ENCODE measurements at regions not wholly inside any gene's neighbourhood (a gene's known extent, or its start where the extent isn't known, plus 50 kb on each side); places are given as distances from the start of the nearest gene placed in this dataset.

DNA sequence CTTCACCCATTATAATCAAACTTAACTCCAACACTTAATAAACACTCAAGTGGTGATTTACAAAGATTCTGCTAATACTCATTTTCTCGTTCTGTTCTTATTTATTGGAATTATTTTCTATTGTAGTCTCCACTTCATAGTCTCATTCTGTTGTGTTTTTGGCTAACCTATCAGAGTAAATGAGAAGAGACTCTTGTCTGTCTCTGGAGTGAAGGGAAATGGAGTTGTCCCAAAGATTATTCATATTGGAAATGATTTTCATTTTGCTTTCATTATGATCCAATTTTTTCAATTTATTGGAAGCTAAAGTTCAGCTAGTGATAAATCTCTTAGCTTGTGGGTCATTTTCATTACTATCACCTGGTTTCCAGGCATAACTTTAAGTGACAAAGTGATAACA lies 454.9 kb upstream of the JAG1 start:
- dilution Hi-C loops (cut with HindIII; ENCODE audit: low sequenced_read_pairs, unreplicated experiment): no loop called here
- CTCF ChIA-PET: no interaction called here
- H3K36me3 ChIP-seq (ENCODE audit: control insufficient read depth, insufficient read depth, low read length): no peaks in the 10 kb centered on the region
- H3K4me2 ChIP-seq (ENCODE audit: low read depth, low read length): no peak overlapping the region
- H2AK5ac ChIP-seq (ENCODE audit: low read depth, low read length): no peak overlapping the region
- no peak overlapping the region for H3K18ac ChIP-seq (ENCODE audit: low read depth, low read length)
- no peaks in the 10 kb centered on the region for H3K9me3 ChIP-seq (ENCODE audit: control insufficient read depth, insufficient read depth, low read length)
- DNase-seq: no peak
- no TSS peak for BruUV-seq (replicated peaks)
- in situ Hi-C loops (cut with MboI; ENCODE audit: low sequenced_read_pairs): no loop called here
- no peak overlapping the region for H2BK20ac ChIP-seq (ENCODE audit: low read depth, low read length)
- H3K4me3 ChIP-seq (ENCODE audit: insufficient read depth, low read depth, low read length): no peak overlapping the region
- no peak overlapping the region for H3K56ac ChIP-seq (ENCODE audit: extremely low read depth, insufficient read depth, low read length)
- H3K9me1 ChIP-seq (ENCODE audit: insufficient read depth, low read length): no peaks in the 10 kb centered on the region
- no peak overlapping the region for H2BK5ac ChIP-seq (ENCODE audit: low read depth, low read length, poor library complexity, severe bottlenecking)
- H3K4me1 ChIP-seq (ENCODE audit: control insufficient read depth, insufficient read depth, low read length): no peaks in the 10 kb centered on the region
- no peak overlapping the region for H2BK120ac ChIP-seq (ENCODE audit: low read depth, low read length)
- H3K23ac ChIP-seq (ENCODE audit: low read depth, low read length): no peak overlapping the region
- H4K20me1 ChIP-seq (ENCODE audit: insufficient read depth, low read length): no peaks in the 10 kb centered on the region
- H2BK15ac ChIP-seq (ENCODE audit: low read depth, low read length): no peak overlapping the region
- intact Hi-C loops (cut with micrococcal nuclease): no loop called here
- no peak for ATAC-seq (ENCODE audit: low read depth)
- POLR2A ChIA-PET (ENCODE audit: unreplicated experiment): no interaction called here
- H3K9ac ChIP-seq (ENCODE audit: low read depth, low read length): no peak overlapping the region
- no peak overlapping the region for H3K14ac ChIP-seq (replicated peaks; ENCODE audit: low read depth, low read length)
- H4K5ac ChIP-seq (ENCODE audit: low read depth, low read length): no peak overlapping the region
- H3K27me3 ChIP-seq (ENCODE audit: control insufficient read depth, insufficient read depth, low read length): no peaks in the 10 kb centered on the region
- no peak overlapping the region for H3K4ac ChIP-seq (ENCODE audit: low read depth, low read length)
- H3K79me1 ChIP-seq (ENCODE audit: low read depth in 1 of 2, low read length in 2 of 2): no peaks in the 10 kb centered on the region
- no peak overlapping the region for H4K8ac ChIP-seq (ENCODE audit: low read depth in 2 of 2, low read length in 2 of 2)
- H2AK9ac ChIP-seq (replicated peaks; ENCODE audit: low read depth, low read length, poor library complexity): no peak overlapping the region
- no peak overlapping the region for H2AFZ ChIP-seq (replicated peaks; ENCODE audit: low read length, poor library complexity)
- WGBS, 2 experiments (ENCODE audit: extremely low coverage in 2 of 2, insufficient read length in 1 of 2): no CpG with 5 or more reads among the region's 1 CpG
- TF ChIP-seq RFX5 (IDR thresholded peaks at IDR 0.05; ENCODE audit: low read depth, low read length) (no peak), RAD21 (IDR thresholded peaks at IDR 0.05; ENCODE audit: low read length) (no peak), FOS (IDR thresholded peaks at IDR 0.05; ENCODE audit: low read depth, low read length) (no peak), NFE2L2 (IDR thresholded peaks at IDR 0.05; ENCODE audit: low read depth, low read length) (no peak), SMC3 (IDR thresholded peaks at IDR 0.05; ENCODE audit: low read depth, low read length) (no peak), BHLHE40 (IDR thresholded peaks at IDR 0.05; ENCODE audit: low read depth, low read length) (no peak), CEBPB (IDR thresholded peaks at IDR 0.05; ENCODE audit: low read depth, low read length) (no peak), MAFK (IDR thresholded peaks at IDR 0.05; ENCODE audit: low read depth, low read length) (no peak), POLR2A (IDR thresholded peaks at IDR 0.05; ENCODE audit: low read depth, low read length) (no peak)
- TF ChIP-seq, protein P1, sequence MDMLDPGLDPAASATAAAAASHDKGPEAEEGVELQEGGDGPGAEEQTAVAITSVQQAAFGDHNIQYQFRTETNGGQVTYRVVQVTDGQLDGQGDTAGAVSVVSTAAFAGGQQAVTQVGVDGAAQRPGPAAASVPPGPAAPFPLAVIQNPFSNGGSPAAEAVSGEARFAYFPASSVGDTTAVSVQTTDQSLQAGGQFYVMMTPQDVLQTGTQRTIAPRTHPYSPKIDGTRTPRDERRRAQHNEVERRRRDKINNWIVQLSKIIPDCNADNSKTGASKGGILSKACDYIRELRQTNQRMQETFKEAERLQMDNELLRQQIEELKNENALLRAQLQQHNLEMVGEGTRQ (IDR thresholded peaks at IDR 0.05; ENCODE audit: low read depth, low read length): no peak
- TF ChIP-seq, protein P2, sequence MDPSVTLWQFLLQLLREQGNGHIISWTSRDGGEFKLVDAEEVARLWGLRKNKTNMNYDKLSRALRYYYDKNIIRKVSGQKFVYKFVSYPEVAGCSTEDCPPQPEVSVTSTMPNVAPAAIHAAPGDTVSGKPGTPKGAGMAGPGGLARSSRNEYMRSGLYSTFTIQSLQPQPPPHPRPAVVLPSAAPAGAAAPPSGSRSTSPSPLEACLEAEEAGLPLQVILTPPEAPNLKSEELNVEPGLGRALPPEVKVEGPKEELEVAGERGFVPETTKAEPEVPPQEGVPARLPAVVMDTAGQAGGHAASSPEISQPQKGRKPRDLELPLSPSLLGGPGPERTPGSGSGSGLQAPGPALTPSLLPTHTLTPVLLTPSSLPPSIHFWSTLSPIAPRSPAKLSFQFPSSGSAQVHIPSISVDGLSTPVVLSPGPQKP (IDR thresholded peaks at IDR 0.05; ENCODE audit: borderline replicate concordance, low read depth, low read length): no peak
- TF ChIP-seq, protein P3, sequence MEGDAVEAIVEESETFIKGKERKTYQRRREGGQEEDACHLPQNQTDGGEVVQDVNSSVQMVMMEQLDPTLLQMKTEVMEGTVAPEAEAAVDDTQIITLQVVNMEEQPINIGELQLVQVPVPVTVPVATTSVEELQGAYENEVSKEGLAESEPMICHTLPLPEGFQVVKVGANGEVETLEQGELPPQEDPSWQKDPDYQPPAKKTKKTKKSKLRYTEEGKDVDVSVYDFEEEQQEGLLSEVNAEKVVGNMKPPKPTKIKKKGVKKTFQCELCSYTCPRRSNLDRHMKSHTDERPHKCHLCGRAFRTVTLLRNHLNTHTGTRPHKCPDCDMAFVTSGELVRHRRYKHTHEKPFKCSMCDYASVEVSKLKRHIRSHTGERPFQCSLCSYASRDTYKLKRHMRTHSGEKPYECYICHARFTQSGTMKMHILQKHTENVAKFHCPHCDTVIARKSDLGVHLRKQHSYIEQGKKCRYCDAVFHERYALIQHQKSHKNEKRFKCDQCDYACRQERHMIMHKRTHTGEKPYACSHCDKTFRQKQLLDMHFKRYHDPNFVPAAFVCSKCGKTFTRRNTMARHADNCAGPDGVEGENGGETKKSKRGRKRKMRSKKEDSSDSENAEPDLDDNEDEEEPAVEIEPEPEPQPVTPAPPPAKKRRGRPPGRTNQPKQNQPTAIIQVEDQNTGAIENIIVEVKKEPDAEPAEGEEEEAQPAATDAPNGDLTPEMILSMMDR (conservative IDR thresholded peaks at IDR 0.05; ENCODE audit: low read depth, low read length): no peak
- H3K27ac ChIP-seq (ENCODE audit: insufficient read depth, low read length): no peak overlapping the region
- H4K91ac ChIP-seq (ENCODE audit: insufficient read depth, low read depth, low read length): no peak overlapping the region
